ENCODE measurements at regions not wholly inside any gene's neighbourhood (a gene's known extent, or its start where the extent isn't known, plus 50 kb on each side); places are given as distances from the start of the nearest gene placed in this dataset.

DNA sequence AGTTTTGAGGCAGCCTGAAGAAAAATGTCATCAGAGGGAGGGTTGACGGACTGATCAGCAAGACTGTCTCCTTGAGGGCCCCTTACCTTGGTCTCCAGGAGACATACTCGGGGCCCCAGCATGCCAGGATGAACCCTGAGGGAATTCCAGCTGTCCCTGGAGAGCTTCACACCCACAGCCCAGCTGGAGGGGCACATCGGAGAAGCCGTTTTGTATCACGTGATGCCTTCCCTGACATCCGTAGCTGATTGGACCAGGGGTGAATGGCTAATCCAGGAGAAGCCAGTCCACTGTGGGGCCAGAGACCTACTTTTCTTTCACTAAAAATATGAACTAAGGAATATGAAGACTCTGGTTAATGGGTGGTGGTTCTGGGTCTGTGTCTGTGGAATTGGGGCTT is 86.0 kb upstream of the TP53I11 start:
- Histone ChIP-seq H3K36me3 (ENCODE audit: control insufficient read depth, insufficient read depth, low read length) (no peaks in the 10 kb centered on the region), H3K27me3 (ENCODE audit: control insufficient read depth, insufficient read depth, low read length) (peaks cover 12% of the 10 kb centered on the region), H3K4me3 (ENCODE audit: low read length) (no peak overlapping the region), H3K27ac (ENCODE audit: low read length) (no peak overlapping the region), H3K4me1 (ENCODE audit: control insufficient read depth, insufficient read depth, low read length) (no peaks in the 10 kb centered on the region), H3K9me3 (ENCODE audit: control insufficient read depth, low read depth, low read length) (no peaks in the 10 kb centered on the region)
- no peak for DNase-seq
- no CpG with 5 or more reads among the region's 6 CpGs for WGBS (ENCODE audit: insufficient coverage, low lambda C conversion rate)

DNA sequence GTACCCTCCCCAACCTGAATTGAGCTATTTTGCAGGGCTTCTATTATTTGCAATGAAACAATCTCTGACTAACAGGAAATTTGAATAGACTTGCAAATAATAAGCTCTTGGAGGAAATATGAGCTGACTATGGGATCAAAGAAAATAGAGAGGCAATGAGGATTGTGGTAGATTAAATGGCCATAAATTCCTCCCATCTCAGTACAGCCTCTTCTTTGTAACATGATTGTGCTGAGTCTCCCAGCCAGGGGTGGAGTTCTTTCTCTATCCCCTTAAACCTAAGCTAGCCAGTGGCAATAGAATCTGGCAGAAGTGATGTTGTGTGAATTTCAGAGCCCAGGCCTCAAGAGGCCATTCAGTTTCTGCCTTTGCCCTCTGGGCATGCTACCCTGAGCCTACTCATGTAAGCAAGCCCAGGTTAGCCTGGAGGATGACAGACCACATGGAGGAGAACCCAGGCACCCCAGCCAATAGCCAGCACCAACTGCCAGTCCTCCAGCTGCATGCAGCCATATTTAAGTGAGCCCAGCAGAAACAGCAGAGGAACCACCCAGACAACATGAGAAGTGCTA is 86.8 kb upstream of the TP53I11 start:
- peaks cover 12% of the 10 kb centered on the region for H3K27me3 ChIP-seq (ENCODE audit: control insufficient read depth, insufficient read depth, low read length)
- H3K4me1 ChIP-seq (ENCODE audit: control insufficient read depth, insufficient read depth, low read length), result no peaks in the 10 kb centered on the region
- H3K9me3 ChIP-seq (ENCODE audit: control insufficient read depth, low read depth, low read length), result no peaks in the 10 kb centered on the region
- no peak overlapping the region for H3K27ac ChIP-seq (ENCODE audit: low read length)
- no peak for DNase-seq
- no peak overlapping the region for H3K4me3 ChIP-seq (ENCODE audit: low read length)
- H3K36me3 ChIP-seq (ENCODE audit: control insufficient read depth, insufficient read depth, low read length), result no peaks in the 10 kb centered on the region

DNA sequence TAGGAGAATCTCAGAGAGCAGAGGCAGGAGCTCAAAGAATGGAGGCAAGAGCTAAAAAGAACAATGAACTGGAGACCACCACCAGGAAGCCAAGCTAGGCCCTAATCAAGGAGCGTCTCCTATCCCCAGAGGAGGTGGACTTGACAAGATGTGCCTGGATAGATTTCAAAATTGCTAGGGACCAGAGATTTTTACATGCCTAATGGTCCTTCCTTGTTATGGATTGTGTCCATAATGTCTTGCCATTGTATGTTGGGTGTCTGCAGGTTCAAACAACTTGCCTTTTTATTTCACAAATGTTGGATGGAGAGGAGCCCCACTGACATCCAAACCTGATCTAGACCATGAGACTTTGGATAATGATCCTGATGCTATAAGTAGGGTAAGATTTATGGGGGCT is 88.2 kb upstream of the TP53I11 start:
- Histone ChIP-seq H3K9me3 (ENCODE audit: control insufficient read depth, low read depth, low read length) (no peaks in the 10 kb centered on the region), H3K27ac (ENCODE audit: low read length) (no peak overlapping the region), H3K36me3 (ENCODE audit: control insufficient read depth, insufficient read depth, low read length) (no peaks in the 10 kb centered on the region), H3K27me3 (ENCODE audit: control insufficient read depth, insufficient read depth, low read length) (peaks cover 8% of the 10 kb centered on the region), H3K4me3 (ENCODE audit: low read length) (no peak overlapping the region), H3K4me1 (ENCODE audit: control insufficient read depth, insufficient read depth, low read length) (no peaks in the 10 kb centered on the region)
- no peak for DNase-seq
- no CpG with 5 or more reads among the region's 1 CpG for WGBS (ENCODE audit: insufficient coverage, low lambda C conversion rate)

DNA sequence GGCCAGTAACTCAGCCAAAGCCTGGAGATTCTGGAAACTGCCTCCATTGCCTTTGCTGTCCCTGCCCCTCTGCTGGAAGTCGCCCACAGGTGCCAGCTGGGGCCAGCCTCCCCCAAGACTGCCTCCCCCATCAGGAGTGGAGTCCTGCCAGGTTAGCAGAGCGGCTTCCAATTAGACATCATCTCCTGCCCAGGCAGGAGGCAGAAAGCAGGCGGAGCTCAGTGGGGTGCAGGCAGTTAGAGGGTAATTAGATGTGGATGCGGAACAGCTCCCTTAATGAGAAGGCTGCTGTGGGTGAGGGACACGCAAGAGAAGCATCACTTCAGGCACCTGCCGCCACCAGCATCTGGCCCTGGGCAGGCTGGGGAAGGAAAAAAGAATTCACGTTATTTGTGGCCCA is 90.9 kb upstream of the TP53I11 start:
- no peaks in the 10 kb centered on the region for H3K36me3 ChIP-seq (ENCODE audit: control insufficient read depth, insufficient read depth, low read length)
- no peak for DNase-seq
- H3K4me3 ChIP-seq (ENCODE audit: low read length), result no peak overlapping the region
- no peaks in the 10 kb centered on the region for H3K9me3 ChIP-seq (ENCODE audit: control insufficient read depth, low read depth, low read length)
- H3K27ac ChIP-seq (ENCODE audit: low read length), result no peak overlapping the region
- H3K27me3 ChIP-seq (ENCODE audit: control insufficient read depth, insufficient read depth, low read length), result peaks cover 8% of the 10 kb centered on the region
- H3K4me1 ChIP-seq (ENCODE audit: control insufficient read depth, insufficient read depth, low read length), result no peaks in the 10 kb centered on the region
- no CpG with 5 or more reads among the region's 7 CpGs for WGBS (ENCODE audit: insufficient coverage, low lambda C conversion rate)

DNA sequence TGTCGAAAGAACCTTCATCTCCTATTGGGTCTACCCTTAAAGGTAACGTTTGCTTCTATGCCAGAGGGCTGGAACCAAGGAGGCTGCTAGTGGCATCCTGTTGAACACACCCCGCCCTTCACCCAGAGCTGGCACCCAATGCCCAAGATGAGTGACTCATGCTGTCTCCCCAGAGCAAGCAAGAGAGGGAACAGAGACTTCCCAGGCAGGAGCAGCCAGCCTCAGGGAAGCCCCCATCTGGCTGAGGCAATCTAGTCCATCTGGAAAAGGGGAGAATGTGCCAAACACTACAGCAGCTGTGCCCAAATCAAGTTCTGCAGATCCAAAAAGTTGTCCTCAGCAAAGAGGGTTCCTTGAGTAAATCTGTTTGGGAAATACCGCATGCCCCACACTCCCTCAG is 91.9 kb upstream of the TP53I11 start:
- WGBS (ENCODE audit: insufficient coverage, low lambda C conversion rate), result no CpG with 5 or more reads among the region's 4 CpGs
- DNase-seq, result no peak
- no peak overlapping the region for H3K27ac ChIP-seq (ENCODE audit: low read length)
- H3K27me3 ChIP-seq (ENCODE audit: control insufficient read depth, insufficient read depth, low read length), result peaks cover 8% of the 10 kb centered on the region
- no peaks in the 10 kb centered on the region for H3K4me1 ChIP-seq (ENCODE audit: control insufficient read depth, insufficient read depth, low read length)
- no peaks in the 10 kb centered on the region for H3K9me3 ChIP-seq (ENCODE audit: control insufficient read depth, low read depth, low read length)
- H3K4me3 ChIP-seq (ENCODE audit: low read length), result no peak overlapping the region
- no peaks in the 10 kb centered on the region for H3K36me3 ChIP-seq (ENCODE audit: control insufficient read depth, insufficient read depth, low read length)

DNA sequence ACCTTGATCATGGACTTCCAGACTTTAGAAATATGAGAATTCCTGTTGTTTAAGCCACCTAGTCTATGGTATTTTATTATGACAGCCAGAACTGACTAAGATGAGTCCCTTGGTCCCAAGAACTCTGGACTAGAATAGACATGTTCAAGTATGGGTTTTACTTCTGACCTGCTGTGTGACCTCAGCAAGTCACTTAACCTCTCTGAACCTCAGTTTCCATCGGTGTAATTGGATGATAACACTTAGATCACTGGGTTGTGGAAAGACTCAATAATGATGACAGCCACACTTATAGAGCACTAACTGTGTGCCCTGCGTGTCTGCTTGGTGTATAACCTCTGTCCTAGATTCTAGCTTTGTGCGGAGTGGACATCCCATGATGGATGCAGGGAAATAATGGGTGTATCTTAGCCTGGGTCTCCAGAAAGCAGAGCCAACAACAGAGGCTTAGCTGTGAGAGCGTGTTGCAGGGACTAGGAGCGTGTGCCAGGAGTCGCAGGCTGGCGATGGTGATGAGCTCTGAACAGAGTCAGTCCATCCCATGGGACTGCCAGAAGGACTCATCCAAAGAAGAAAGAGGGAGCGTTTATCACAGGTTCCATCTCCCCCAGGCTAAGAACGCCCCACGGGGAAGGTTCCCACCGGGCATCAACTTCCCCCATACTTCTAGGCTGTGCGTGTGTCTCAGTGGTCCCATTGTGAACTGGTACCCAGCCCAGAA is 93.2 kb upstream of the TP53I11 start:
- no CpG with 5 or more reads among the region's 12 CpGs for WGBS (ENCODE audit: insufficient coverage, low lambda C conversion rate)
- Histone ChIP-seq H3K36me3 (ENCODE audit: control insufficient read depth, insufficient read depth, low read length) (no peaks in the 10 kb centered on the region), H3K4me1 (ENCODE audit: control insufficient read depth, insufficient read depth, low read length) (no peaks in the 10 kb centered on the region)

DNA sequence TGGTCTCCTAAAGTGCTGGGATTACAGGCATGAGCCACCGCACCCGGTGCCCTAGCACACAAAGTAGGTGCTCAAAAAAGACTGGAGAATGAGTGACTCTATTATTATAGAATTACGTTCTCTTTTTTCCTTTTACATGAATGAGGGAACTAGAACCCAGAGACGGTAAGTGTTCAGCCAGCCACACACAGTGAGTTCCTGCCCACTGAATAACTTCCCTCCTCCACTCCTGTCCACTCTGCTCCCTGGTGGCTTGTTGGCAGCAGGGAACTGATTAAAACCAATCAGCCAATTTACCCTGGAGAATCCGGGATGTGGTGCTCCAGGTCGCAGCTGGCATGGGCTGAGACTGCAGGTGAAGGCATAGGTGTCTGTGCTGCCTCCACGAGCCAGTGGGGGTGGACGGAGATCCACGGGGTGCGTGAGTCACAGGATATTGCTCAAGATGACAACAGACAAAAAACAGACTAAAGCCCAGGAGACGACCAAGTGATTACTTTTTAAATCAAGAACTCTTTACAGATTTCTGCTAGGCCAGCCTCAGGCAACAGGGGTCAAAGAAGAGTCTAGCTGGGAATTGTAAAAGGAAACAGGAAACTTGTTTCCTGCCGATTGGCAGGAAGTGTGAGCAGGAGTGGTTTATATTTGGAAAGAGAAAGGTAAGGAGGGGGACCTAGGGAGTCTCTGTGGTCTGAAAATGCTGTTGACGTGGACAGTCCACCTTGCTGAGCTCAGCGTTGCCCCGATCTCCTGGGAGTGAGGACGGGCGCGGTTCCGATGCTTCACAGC is 95.2 kb upstream of the TP53I11 start:
- H3K4me1 ChIP-seq (ENCODE audit: control insufficient read depth, insufficient read depth, low read length), result no peaks in the 10 kb centered on the region
- no peaks in the 10 kb centered on the region for H3K9me3 ChIP-seq (ENCODE audit: control insufficient read depth, low read depth, low read length)
- WGBS (ENCODE audit: insufficient coverage, low lambda C conversion rate), result 20% methylated on average over 1 of the region's 19 CpGs
- peaks cover 6% of the 10 kb centered on the region for H3K27me3 ChIP-seq (ENCODE audit: control insufficient read depth, insufficient read depth, low read length)
- no peaks in the 10 kb centered on the region for H3K36me3 ChIP-seq (ENCODE audit: control insufficient read depth, insufficient read depth, low read length)
- DNase-seq, result peak in 1 of 2 donors; percentile 8
- H3K4me3 ChIP-seq (ENCODE audit: low read length), result no peak overlapping the region
- H3K27ac ChIP-seq (ENCODE audit: low read length), result no peak overlapping the region

More for the DNA sequence above, 93.2 kb upstream of the TP53I11 start:
- DNase-seq, result no peak
- Histone ChIP-seq H3K27ac (ENCODE audit: low read length) (no peak overlapping the region), H3K9me3 (ENCODE audit: control insufficient read depth, low read depth, low read length) (no peaks in the 10 kb centered on the region), H3K4me3 (ENCODE audit: low read length) (no peak overlapping the region), H3K27me3 (ENCODE audit: control insufficient read depth, insufficient read depth, low read length) (peaks cover 6% of the 10 kb centered on the region)

DNA sequence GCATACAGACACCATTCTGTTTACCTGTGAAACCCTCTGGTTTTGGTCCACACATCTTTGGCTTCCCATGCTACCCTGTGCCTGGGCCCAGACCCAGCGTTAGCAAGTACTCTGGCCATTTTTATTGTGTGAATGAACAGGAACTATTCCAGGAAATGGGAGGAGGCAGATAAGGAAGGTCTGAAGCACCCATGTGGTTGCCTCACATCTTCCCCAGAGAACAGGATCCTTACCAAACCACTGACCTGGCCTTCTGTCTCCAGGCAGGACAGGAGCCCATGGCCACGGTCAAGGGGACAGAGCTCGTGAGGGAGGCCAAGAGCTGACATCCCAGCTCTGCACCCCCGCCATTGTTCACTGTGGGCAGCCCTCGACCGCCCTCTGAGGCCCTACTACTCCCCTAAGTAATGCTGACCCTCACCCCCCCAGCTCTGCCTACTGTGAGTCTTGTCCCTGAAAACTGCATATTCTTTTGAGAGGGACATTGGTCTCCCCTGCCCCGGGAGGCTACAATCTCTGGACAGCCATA is 97.7 kb upstream of the TP53I11 start:
- DNase-seq, result no peak
- Histone ChIP-seq H3K36me3 (ENCODE audit: control insufficient read depth, insufficient read depth, low read length) (no peaks in the 10 kb centered on the region), H3K4me1 (ENCODE audit: control insufficient read depth, insufficient read depth, low read length) (no peaks in the 10 kb centered on the region), H3K27me3 (ENCODE audit: control insufficient read depth, insufficient read depth, low read length) (no peaks in the 10 kb centered on the region), H3K4me3 (ENCODE audit: low read length) (no peak overlapping the region), H3K9me3 (ENCODE audit: control insufficient read depth, low read depth, low read length) (no peaks in the 10 kb centered on the region), H3K27ac (ENCODE audit: low read length) (no peak overlapping the region)
- no CpG with 5 or more reads among the region's 7 CpGs for WGBS (ENCODE audit: insufficient coverage, low lambda C conversion rate)

DNA sequence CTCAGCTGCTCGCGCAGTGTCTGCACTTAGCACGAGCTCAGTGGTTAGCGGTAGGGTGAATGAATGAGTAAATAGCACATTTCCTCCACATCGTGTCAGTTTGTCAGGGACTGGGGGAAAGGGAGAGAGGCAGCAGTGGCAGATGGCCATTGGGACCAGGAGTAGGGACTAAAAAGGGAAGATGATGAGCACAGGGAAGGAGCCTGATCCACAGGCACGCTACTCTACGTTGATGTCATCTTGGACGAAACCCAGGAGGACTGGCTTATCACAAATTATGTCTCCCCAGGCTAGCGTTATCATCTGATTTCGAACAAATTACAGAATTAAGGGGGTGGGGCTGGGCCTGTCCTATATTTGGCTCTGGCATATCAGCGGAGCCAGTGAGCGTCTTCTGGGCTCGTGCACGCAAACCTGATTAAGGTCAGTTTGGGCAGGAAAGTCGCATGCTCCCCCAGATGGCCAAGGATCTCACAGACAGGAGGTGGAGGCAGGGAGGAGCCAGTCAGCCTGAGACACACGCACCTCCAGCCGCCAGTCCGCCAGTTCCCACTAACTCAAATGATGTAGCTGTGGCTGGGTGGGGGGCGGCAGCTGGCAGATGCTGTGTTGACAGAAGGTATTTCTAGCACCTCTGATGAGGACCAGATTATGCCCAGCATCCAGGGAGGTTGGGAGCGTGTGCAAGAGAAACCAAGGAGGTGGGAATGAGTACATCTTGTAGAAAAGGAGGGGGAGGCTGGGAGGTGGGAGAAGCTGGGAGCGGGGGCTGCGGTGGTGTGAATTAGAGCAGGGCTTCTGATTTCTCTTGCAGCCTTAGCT is 97.4 kb upstream of the PRDM11 start:
- peak; percentile 37 to 41 for DNase-seq
- H3K27me3 ChIP-seq (ENCODE audit: control insufficient read depth, insufficient read depth, low read length), result no peaks in the 10 kb centered on the region
- no peaks in the 10 kb centered on the region for H3K4me1 ChIP-seq (ENCODE audit: control insufficient read depth, insufficient read depth, low read length)
- no peak overlapping the region for H3K27ac ChIP-seq (ENCODE audit: low read length)
- WGBS (ENCODE audit: insufficient coverage, low lambda C conversion rate), result 67% methylated on average over 4 of the region's 22 CpGs
- no peaks in the 10 kb centered on the region for H3K9me3 ChIP-seq (ENCODE audit: control insufficient read depth, low read depth, low read length)
- H3K4me3 ChIP-seq (ENCODE audit: low read length), result no peak overlapping the region
- H3K36me3 ChIP-seq (ENCODE audit: control insufficient read depth, insufficient read depth, low read length), result no peaks in the 10 kb centered on the region

DNA sequence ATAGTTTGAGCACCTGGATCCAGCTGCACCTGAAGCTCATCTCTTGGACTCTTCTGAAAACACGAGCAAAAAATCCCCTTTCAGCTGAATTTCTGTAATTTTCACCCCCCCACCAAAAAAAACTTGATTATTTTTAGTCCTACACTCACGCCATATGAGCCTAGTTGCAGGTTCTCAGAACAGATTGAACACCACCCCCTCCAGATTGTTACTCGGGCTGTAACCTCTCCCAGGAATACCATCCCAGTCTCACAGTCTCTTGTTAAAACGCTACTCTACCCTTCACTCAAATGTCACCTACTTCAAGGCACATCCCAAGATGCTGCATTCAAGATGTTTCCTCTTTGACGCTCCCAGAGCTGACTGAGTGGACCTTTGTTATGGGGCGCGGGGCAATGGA is 96.3 kb upstream of the PRDM11 start:
- H3K9me3 ChIP-seq (ENCODE audit: control insufficient read depth, low read depth, low read length), result no peaks in the 10 kb centered on the region
- H3K27ac ChIP-seq (ENCODE audit: low read length), result no peak overlapping the region
- H3K27me3 ChIP-seq (ENCODE audit: control insufficient read depth, insufficient read depth, low read length), result no peaks in the 10 kb centered on the region
- DNase-seq, result no peak
- whole genome bisulfite sequencing (ENCODE audit: insufficient coverage, low lambda C conversion rate), result no CpG with 5 or more reads among the region's 7 CpGs
- no peaks in the 10 kb centered on the region for H3K36me3 ChIP-seq (ENCODE audit: control insufficient read depth, insufficient read depth, low read length)
- no peaks in the 10 kb centered on the region for H3K4me1 ChIP-seq (ENCODE audit: control insufficient read depth, insufficient read depth, low read length)
- no peak overlapping the region for H3K4me3 ChIP-seq (ENCODE audit: low read length)
